ENCODE measurements at regions not wholly inside any gene's neighbourhood (a gene's known extent, or its start where the extent isn't known, plus 50 kb on each side); places are given as distances from the start of the nearest gene placed in this dataset.

- DNase-seq (ENCODE audit: low spot score in 2 of 2, unreplicated experiment in 2 of 2) = no peak
- Mint-ChIP-seq H3K4me1 (peaks cover 7% of the 10 kb centered on the region), H3K27ac (no peak overlapping the region), H3K27me3 (ENCODE audit: low read depth) (no peaks in the 10 kb centered on the region), H3K9me3 (no peaks in the 10 kb centered on the region), H3K4me3 (no peak overlapping the region), H3K36me3 (no peaks in the 10 kb centered on the region)
- no peak for TF ChIP-seq CTCF (IDR thresholded peaks at IDR 0.05; ENCODE audit: unreplicated experiment)
Measured at GRCh38 chr6:114862064-114862463, 519.2 kb upstream of the HS3ST5 start.

GRCh38 chr6:114844359-114844758 lies 501.5 kb upstream of the HS3ST5 start:
- H3K27ac Mint-ChIP-seq = no peak overlapping the region
- no peak overlapping the region for H3K4me3 Mint-ChIP-seq
- H3K36me3 Mint-ChIP-seq = peaks cover 5% of the 10 kb centered on the region
- H3K4me1 Mint-ChIP-seq = no peaks in the 10 kb centered on the region
- no peaks in the 10 kb centered on the region for H3K27me3 Mint-ChIP-seq (ENCODE audit: low read depth)
- peaks cover 42% of the 10 kb centered on the region for H3K9me3 Mint-ChIP-seq
- no peak for TF ChIP-seq CTCF (IDR thresholded peaks at IDR 0.05; ENCODE audit: unreplicated experiment)
- DNase-seq (ENCODE audit: low spot score in 2 of 2, unreplicated experiment in 2 of 2) = no peak

GRCh38 chr6:114839019-114839418 lies 496.2 kb upstream of the HS3ST5 start:
- no peak for TF ChIP-seq CTCF (IDR thresholded peaks at IDR 0.05; ENCODE audit: unreplicated experiment)
- Mint-ChIP-seq H3K4me3 (no peak overlapping the region), H3K4me1 (peaks cover 10% of the 10 kb centered on the region), H3K27ac (no peak overlapping the region), H3K36me3 (peaks cover 5% of the 10 kb centered on the region), H3K27me3 (ENCODE audit: low read depth) (no peaks in the 10 kb centered on the region), H3K9me3 (peaks cover 36% of the 10 kb centered on the region)
- no peak for DNase-seq (ENCODE audit: low spot score in 2 of 2, unreplicated experiment in 2 of 2)

- Mint-ChIP-seq H3K27ac (no peak overlapping the region), H3K4me1 (peaks cover 22% of the 10 kb centered on the region), H3K4me3 (no peak overlapping the region), H3K27me3 (ENCODE audit: low read depth) (peaks cover 3% of the 10 kb centered on the region), H3K36me3 (no peaks in the 10 kb centered on the region), H3K9me3 (no peaks in the 10 kb centered on the region)
- TF ChIP-seq CTCF (IDR thresholded peaks at IDR 0.05; ENCODE audit: unreplicated experiment) = no peak
- DNase-seq (ENCODE audit: low spot score in 2 of 2, unreplicated experiment in 2 of 2) = no peak
Measured at GRCh38 chr6:114833211-114833610, 490.4 kb upstream of the HS3ST5 start.

GRCh38 chr6:114830515-114830914 lies 487.7 kb upstream of the HS3ST5 start:
- no peak for TF ChIP-seq CTCF (IDR thresholded peaks at IDR 0.05; ENCODE audit: unreplicated experiment)
- Mint-ChIP-seq H3K4me3 (no peak overlapping the region), H3K27me3 (ENCODE audit: low read depth) (peaks cover 3% of the 10 kb centered on the region), H3K27ac (no peak overlapping the region), H3K9me3 (no peaks in the 10 kb centered on the region), H3K4me1 (peaks cover 19% of the 10 kb centered on the region), H3K36me3 (no peaks in the 10 kb centered on the region)
- no peak for DNase-seq (ENCODE audit: low spot score in 2 of 2, unreplicated experiment in 2 of 2)

- Mint-ChIP-seq H3K9me3 (no peaks in the 10 kb centered on the region), H3K4me3 (no peak overlapping the region), H3K4me1 (peaks cover 6% of the 10 kb centered on the region), H3K27ac (no peak overlapping the region), H3K36me3 (no peaks in the 10 kb centered on the region), H3K27me3 (ENCODE audit: low read depth) (peaks cover 3% of the 10 kb centered on the region)
- no peak for TF ChIP-seq CTCF (IDR thresholded peaks at IDR 0.05; ENCODE audit: unreplicated experiment)
- DNase-seq (ENCODE audit: low spot score in 2 of 2, unreplicated experiment in 2 of 2) = no peak
Measured at GRCh38 chr6:114827135-114827534, 484.3 kb upstream of the HS3ST5 start.

Measured in mesothelial cell of epicardium (in vitro differentiated cells).